ENCODE measurements at regions not wholly inside any gene's neighbourhood (a gene's known extent, or its start where the extent isn't known, plus 50 kb on each side); places are given as distances from the start of the nearest gene placed in this dataset.

DNA sequence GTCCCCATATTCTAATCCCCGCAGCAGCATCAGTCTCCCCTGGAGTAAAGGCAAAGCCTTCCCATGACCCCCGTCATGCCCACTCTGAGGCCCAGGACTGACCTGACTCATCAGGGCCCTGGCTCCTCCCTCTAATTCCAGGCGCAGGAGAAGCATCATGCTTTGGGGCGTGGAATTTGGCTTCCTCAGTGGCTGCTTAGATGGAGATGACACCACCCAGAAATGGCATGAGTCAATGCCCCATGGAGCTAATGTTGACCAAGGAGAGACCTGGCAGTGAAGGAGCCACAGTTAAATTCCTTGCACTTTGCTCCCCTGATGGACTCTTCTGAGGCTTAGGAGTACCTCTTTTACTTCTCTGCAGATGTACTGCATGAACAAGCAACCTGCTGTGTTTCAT, 204.2 kb upstream of the PROK2 start:
- no peak for DNase-seq
- Histone ChIP-seq H3K27ac (no peak overlapping the region), H3K4me3 (no peak overlapping the region), H3K4me1 (no peaks in the 10 kb centered on the region), H3K36me3 (no peaks in the 10 kb centered on the region), H3K9me3 (no peaks in the 10 kb centered on the region), H3K27me3 (no peaks in the 10 kb centered on the region)
- 100% methylated on average over 1 of the region's 4 CpGs for WGBS (ENCODE audit: insufficient coverage, low coverage, low lambda C conversion rate, missing lambda C conversion rate)
- intact Hi-C loops (cut with DNase I) = no loop called here
- no peak for ATAC-seq
- TF ChIP-seq, protein P1, sequence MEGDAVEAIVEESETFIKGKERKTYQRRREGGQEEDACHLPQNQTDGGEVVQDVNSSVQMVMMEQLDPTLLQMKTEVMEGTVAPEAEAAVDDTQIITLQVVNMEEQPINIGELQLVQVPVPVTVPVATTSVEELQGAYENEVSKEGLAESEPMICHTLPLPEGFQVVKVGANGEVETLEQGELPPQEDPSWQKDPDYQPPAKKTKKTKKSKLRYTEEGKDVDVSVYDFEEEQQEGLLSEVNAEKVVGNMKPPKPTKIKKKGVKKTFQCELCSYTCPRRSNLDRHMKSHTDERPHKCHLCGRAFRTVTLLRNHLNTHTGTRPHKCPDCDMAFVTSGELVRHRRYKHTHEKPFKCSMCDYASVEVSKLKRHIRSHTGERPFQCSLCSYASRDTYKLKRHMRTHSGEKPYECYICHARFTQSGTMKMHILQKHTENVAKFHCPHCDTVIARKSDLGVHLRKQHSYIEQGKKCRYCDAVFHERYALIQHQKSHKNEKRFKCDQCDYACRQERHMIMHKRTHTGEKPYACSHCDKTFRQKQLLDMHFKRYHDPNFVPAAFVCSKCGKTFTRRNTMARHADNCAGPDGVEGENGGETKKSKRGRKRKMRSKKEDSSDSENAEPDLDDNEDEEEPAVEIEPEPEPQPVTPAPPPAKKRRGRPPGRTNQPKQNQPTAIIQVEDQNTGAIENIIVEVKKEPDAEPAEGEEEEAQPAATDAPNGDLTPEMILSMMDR (IDR thresholded peaks at IDR 0.05) = no peak
- TF ChIP-seq POLR2A (IDR thresholded peaks at IDR 0.05) = no peak

DNA sequence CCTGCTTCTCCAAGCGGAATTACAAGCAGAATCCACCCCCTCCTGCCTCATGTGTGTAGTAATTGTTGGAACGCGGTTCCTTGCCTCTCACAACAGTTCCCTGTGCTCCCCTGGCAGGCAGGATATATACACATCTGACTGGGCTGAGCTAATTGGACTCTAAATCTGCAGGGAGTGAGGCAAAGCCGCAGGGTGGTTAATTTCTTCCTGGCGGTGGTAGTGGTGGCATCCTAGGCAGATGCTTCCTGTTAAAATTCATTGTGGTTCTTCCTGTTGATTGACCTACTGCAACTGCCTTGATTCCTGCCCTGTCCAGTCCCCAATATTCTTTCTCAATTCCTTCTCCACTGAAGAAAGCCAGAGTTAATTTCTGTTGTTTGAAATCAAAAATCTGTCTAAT, 202.9 kb upstream of the PROK2 start:
- DNase-seq (no peak), ATAC-seq (peak; percentile 5 to 29 (median 26))
- Histone ChIP-seq H3K27me3 (no peaks in the 10 kb centered on the region), H3K4me1 (no peaks in the 10 kb centered on the region), H3K4me3 (no peak overlapping the region), H3K9me3 (no peaks in the 10 kb centered on the region), H3K36me3 (no peaks in the 10 kb centered on the region), H3K27ac (no peak overlapping the region)
- TF ChIP-seq, protein P1 (IDR thresholded peaks at IDR 0.05) = no peak
- TF ChIP-seq POLR2A (IDR thresholded peaks at IDR 0.05) = no peak
- 40% methylated on average over 1 of the region's 5 CpGs for WGBS (ENCODE audit: insufficient coverage, low coverage, low lambda C conversion rate, missing lambda C conversion rate)
- intact Hi-C loops (cut with DNase I) = no loop called here

DNA sequence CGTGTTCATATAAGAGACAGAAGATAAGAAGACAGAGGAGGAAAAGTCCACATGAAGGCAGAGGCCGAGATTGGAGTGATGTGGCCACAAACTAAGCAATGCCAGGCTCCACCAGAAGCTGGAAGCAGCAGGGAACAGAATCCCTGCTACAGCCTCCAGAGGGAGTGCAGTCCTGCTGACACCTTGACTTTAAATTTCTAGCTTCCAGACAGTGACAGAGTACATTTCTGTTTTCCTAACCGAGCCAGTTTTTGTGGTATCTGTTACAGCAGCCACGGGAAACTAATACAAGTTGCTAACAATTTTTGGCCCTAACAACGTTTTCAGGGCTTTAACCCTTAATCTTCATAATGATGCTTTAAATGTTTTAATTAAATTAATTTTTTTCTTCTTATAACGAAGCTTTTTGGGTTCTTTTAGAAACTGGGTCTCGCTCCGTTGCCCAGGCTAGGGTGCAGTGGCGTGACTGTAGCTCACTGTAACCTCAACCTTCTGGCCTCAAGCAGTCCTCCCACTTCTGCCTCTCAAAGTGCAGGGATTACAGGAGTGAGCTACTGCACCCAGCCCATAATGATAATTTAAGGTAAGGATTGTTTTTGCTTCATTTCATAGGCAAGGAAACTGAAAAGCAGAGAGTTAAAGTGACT, 202.3 kb upstream of the PROK2 start:
- WGBS (ENCODE audit: insufficient coverage, low coverage, low lambda C conversion rate, missing lambda C conversion rate) = 56% methylated on average over 8 of the region's 9 CpGs
- Histone ChIP-seq H3K4me1 (no peaks in the 10 kb centered on the region), H3K4me3 (no peak overlapping the region), H3K9me3 (no peaks in the 10 kb centered on the region), H3K36me3 (no peaks in the 10 kb centered on the region), H3K27me3 (no peaks in the 10 kb centered on the region), H3K27ac (no peak overlapping the region)
- intact Hi-C loops (cut with DNase I) = no loop called here
- DNase-seq (no peak), ATAC-seq (peak; percentile 82 to 93 (median 88))
- TF ChIP-seq POLR2A (IDR thresholded peaks at IDR 0.05) = no peak
- TF ChIP-seq, protein P1 (IDR thresholded peaks at IDR 0.05) = peak; percentile 43 to 62 (median 53)

DNA sequence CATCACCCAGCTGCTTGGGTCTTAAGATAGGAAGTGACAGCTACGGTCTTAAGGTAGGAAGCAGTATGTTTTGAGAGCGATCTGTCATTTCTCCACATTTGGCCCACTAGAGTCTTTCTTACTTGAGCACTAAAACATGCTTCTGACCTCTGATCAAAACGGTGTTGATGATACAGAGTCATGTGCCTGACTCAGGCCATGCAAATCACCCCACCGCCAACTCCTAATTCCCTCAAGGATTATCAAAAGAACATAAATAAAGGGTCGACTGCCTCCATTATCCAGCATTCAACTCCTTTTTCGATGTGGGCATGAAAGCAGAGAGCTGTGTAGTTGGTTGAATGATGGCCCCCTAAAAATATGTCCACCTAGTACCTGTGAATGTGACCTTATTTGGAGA, 201.7 kb upstream of the PROK2 start:
- no peaks in the 10 kb centered on the region for H3K36me3 ChIP-seq
- DNase-seq (no peak), ATAC-seq (no peak)
- WGBS (ENCODE audit: insufficient coverage, low coverage, low lambda C conversion rate, missing lambda C conversion rate) = 85% methylated on average over 6 of the region's 6 CpGs
- H3K9me3 ChIP-seq = no peaks in the 10 kb centered on the region
- no peak overlapping the region for H3K4me3 ChIP-seq
- intact Hi-C loops (cut with DNase I) = no loop called here
- H3K4me1 ChIP-seq = no peaks in the 10 kb centered on the region
- TF ChIP-seq POLR2A (IDR thresholded peaks at IDR 0.05) = no peak
- TF ChIP-seq, protein P1 (IDR thresholded peaks at IDR 0.05) = no peak
- H3K27me3 ChIP-seq = no peaks in the 10 kb centered on the region
- H3K27ac ChIP-seq = no peak overlapping the region

Data from right lobe of liver (tissue), 6 donors.